Breast epithelium (tissue), 4 donors: ENCODE measurements at regions not wholly inside any gene's neighbourhood (a gene's known extent, or its start where the extent isn't known, plus 50 kb on each side); places are given as distances from the start of the nearest gene placed in this dataset.

Experiments
- DNase-seq, 2 donors: peaks; one replicate each; pipeline ENCODE4 v3.0.0-alpha.2; 2019; ENCODE audit warnings: low spot score in 2 of 2
- H3K27ac ChIP-seq, 2 donors: fragments of 200-600 bp; sonication (generic) in 1 of 2; one replicate each; pipeline ENCODE4 v1.5.1; 2016 to 2019; ENCODE audit warnings: mild to moderate bottlenecking in 1 of 2
- H3K27me3 ChIP-seq, 2 donors: fragments of 200-600 bp; sonication (generic) in 1 of 2; one replicate each; pipeline versions ENCODE4 v1.5.1 to v1.6.0; 2017 to 2019; ENCODE audit warnings: control low read depth in 1 of 2, mild to moderate bottlenecking in 1 of 2
- H3K36me3 ChIP-seq: fragments of 200-600 bp; one replicate; pipeline ENCODE4 v1.5.1; 2019
- H3K4me1 ChIP-seq, 2 donors: fragments of 200-600 bp; sonication (generic); one replicate each; pipeline ENCODE4 v1.5.1; 2016 to 2019; ENCODE audit warnings: control low read depth in 1 of 2
- H3K4me3 ChIP-seq, 3 donors: fragments of 200-600 bp; sonication (generic); 1 replicate in 2 of 3; 2 replicates in 1 of 3; pipeline ENCODE4 v1.5.1; 2016 to 2019; ENCODE audit warnings: mild to moderate bottlenecking in 3 of 3, moderate library complexity in 2 of 3
- H3K9me3 ChIP-seq, 2 donors: fragments of 200-600 bp; sonication (generic) in 1 of 2; one replicate each; pipeline ENCODE4 v1.5.1; 2016 to 2019; ENCODE audit warnings: control low read depth in 1 of 2
- CTCF ChIP-seq, 3 donors: fragments of 450-650 bp; IDR thresholded peaks; one replicate each; pipeline ENCODE4 v1.5.1; 2016 to 2017; ENCODE audit warnings: antibody characterized with exemption in 3 of 3, mild to moderate bottlenecking in 3 of 3, moderate library complexity in 3 of 3
- POLR2A ChIP-seq: fragments of 450-650 bp; IDR thresholded peaks from one replicate; pipeline ENCODE4 v1.6.1; 2016; ENCODE audit warnings: antibody characterized with exemption, mild to moderate bottlenecking, moderate library complexity
- POLR2AphosphoS5 ChIP-seq, 3 donors: sonication (generic); formaldehyde crosslinking; IDR thresholded peaks; one replicate each; pipeline ENCODE4 v1.6.1; 2017; ENCODE audit warnings: antibody characterized with exemption in 3 of 3
- intact Hi-C: fragments of 100-400 bp; cut with DNase I; formaldehyde crosslinking; loops from one replicate; pipeline ENCODE4 v1.15.1; 2023; ENCODE audit warnings: low total_unique reads

GRCh38 chr10:124176349-124177179 lies 83.2 kb upstream of the CHST15 start:
- no peaks in the 10 kb centered on the region for H3K9me3 ChIP-seq
- DNase-seq = no peak
- H3K27me3 ChIP-seq = no peaks in the 10 kb centered on the region
- H3K27ac ChIP-seq = no peak overlapping the region
- no peaks in the 10 kb centered on the region for H3K4me1 ChIP-seq
- no peak overlapping the region for H3K4me3 ChIP-seq
- no peaks in the 10 kb centered on the region for H3K36me3 ChIP-seq
- TF ChIP-seq POLR2A (no peak), CTCF (IDR thresholded peaks at IDR 0.05) (no peak), POLR2AphosphoS5 (IDR thresholded peaks at IDR 0.05) (no peak)
- intact Hi-C loops = loop anchor here (10.0 kb wide), 1 partner anchor 632 kb away; no protein-coding TSS in a partner anchor

- intact Hi-C loops = loop anchor here (10.0 kb wide), 1 partner anchor 631 kb away; no protein-coding TSS in a partner anchor
- no peaks in the 10 kb centered on the region for H3K27me3 ChIP-seq
- no peaks in the 10 kb centered on the region for H3K9me3 ChIP-seq
- no peak overlapping the region for H3K4me3 ChIP-seq
- no peak overlapping the region for H3K27ac ChIP-seq
- H3K4me1 ChIP-seq = no peaks in the 10 kb centered on the region
- no peak for TF ChIP-seq CTCF (IDR thresholded peaks at IDR 0.05)
- no peak for TF ChIP-seq POLR2A
- TF ChIP-seq POLR2AphosphoS5 (IDR thresholded peaks at IDR 0.05) = no peak
- DNase-seq = no peak
- no peaks in the 10 kb centered on the region for H3K36me3 ChIP-seq
These were observed 82.4 kb upstream of the CHST15 start for GRCh38 chr10:124175701-124176348.

- no peaks in the 10 kb centered on the region for H3K27me3 ChIP-seq
- H3K36me3 ChIP-seq = no peaks in the 10 kb centered on the region
- intact Hi-C loops = loop anchor here (10.0 kb wide), 1 partner anchor 630 kb away; no protein-coding TSS in a partner anchor
- no peaks in the 10 kb centered on the region for H3K4me1 ChIP-seq
- no peak overlapping the region for H3K27ac ChIP-seq
- no peak for TF ChIP-seq POLR2A
- TF ChIP-seq CTCF (IDR thresholded peaks at IDR 0.05) = no peak
- no peak for TF ChIP-seq POLR2AphosphoS5 (IDR thresholded peaks at IDR 0.05)
- H3K4me3 ChIP-seq = no peak overlapping the region
- H3K9me3 ChIP-seq = no peaks in the 10 kb centered on the region
- DNase-seq = no peak
These were observed 81.6 kb upstream of the CHST15 start for GRCh38 chr10:124174673-124175645.

- no peak for DNase-seq
- Histone ChIP-seq H3K36me3 (no peaks in the 10 kb centered on the region), H3K27ac (no peak overlapping the region), H3K4me3 (no peak overlapping the region), H3K9me3 (no peaks in the 10 kb centered on the region), H3K27me3 (no peaks in the 10 kb centered on the region), H3K4me1 (no peaks in the 10 kb centered on the region)
- intact Hi-C loops = loop anchor here (10.0 kb wide), 1 partner anchor 629 kb away; no protein-coding TSS in a partner anchor
- TF ChIP-seq CTCF (IDR thresholded peaks at IDR 0.05) (no peak), POLR2A (no peak), POLR2AphosphoS5 (IDR thresholded peaks at IDR 0.05) (no peak)
These were observed 80.7 kb upstream of the CHST15 start for GRCh38 chr10:124174071-124174566.
